Kidney (tissue), 13 donors: ENCODE measurements at regions not wholly inside any gene's neighbourhood (a gene's known extent, or its start where the extent isn't known, plus 50 kb on each side); places are given as distances from the start of the nearest gene placed in this dataset.

Experiments used
- DNase-seq, 5 donors: peaks; one replicate each; pipeline ENCODE4 v3.0.0-alpha.2; 2013 to 2020
- FAIRE-seq: peaks from 2 replicates; lab custom pipeline; 2012; peaks lifted over from hg19 to GRCh38; lab: Jason Lieb, UNC
- H3K27ac ChIP-seq, 2 donors: one replicate each; pipeline ENCODE4 v1.7.0; 2013; ENCODE audit warnings: low read depth in 2 of 2, low read length in 2 of 2, inconsistent platforms in 1 of 2
- H3K27me3 ChIP-seq: one replicate; pipeline ENCODE4 v1.7.1; 2013; ENCODE audit warnings: low read length, inconsistent platforms; ENCODE audit not compliant: control insufficient read depth, insufficient read depth
- H3K36me3 ChIP-seq, 3 donors: one replicate each; pipeline versions ENCODE4 v1.7.0 to v1.7.1; 2013; ENCODE audit warnings: low read length in 3 of 3, control low read depth in 1 of 3, inconsistent platforms in 1 of 3; ENCODE audit not compliant: insufficient read depth in 3 of 3, control insufficient read depth in 2 of 3
- H3K4me1 ChIP-seq, 3 donors: one replicate each; pipeline versions ENCODE4 v1.7.0 to v1.7.1; 2013; ENCODE audit warnings: low read length in 3 of 3, inconsistent platforms in 1 of 3, low read depth in 1 of 3; ENCODE audit not compliant: control insufficient read depth in 2 of 3, insufficient read depth in 2 of 3
- H3K4me3 ChIP-seq, 3 donors: one replicate each; pipeline versions ENCODE4 v1.7.0 to v1.8.1; 2013; ENCODE audit warnings: low read length in 3 of 3, control low read depth in 1 of 3, inconsistent platforms in 1 of 3
- H3K9ac ChIP-seq, 3 donors: one replicate each; pipeline versions ENCODE4 v1.7.0 to v1.7.1; 2013; ENCODE audit warnings: low read length in 3 of 3, control low read depth in 1 of 3, inconsistent platforms in 1 of 3
- H3K9me3 ChIP-seq, 3 donors: one replicate each; pipeline versions ENCODE4 v1.7.0 to v1.7.1; 2013; ENCODE audit warnings: low read length in 3 of 3, control low read depth in 1 of 3, inconsistent platforms in 1 of 3; ENCODE audit not compliant: control insufficient read depth in 2 of 3, insufficient read depth in 1 of 3
- CTCF ChIP-seq: IDR thresholded peaks from 3 replicates; pipeline ENCODE4 v1.5.1; 2012; ENCODE audit warnings: mild to moderate bottlenecking, moderate library complexity, borderline replicate concordance; ENCODE audit not compliant: insufficient read depth; ENCODE audit errors: extremely low read depth
- intact Hi-C: fragments of 100-400 bp; cut with DNase I; formaldehyde crosslinking; loops from one replicate; pipeline ENCODE4 v1.11.1; 2022
- donor health status: control.
- donor health status: control.
- donor health status: control.
- donor health status: control.
- donor health status: control.
- donor health status: DM: yes; HTN: yes; CAD: no.
- donor health status: Normal renal cell carcinoma (clear cell type).

DNA sequence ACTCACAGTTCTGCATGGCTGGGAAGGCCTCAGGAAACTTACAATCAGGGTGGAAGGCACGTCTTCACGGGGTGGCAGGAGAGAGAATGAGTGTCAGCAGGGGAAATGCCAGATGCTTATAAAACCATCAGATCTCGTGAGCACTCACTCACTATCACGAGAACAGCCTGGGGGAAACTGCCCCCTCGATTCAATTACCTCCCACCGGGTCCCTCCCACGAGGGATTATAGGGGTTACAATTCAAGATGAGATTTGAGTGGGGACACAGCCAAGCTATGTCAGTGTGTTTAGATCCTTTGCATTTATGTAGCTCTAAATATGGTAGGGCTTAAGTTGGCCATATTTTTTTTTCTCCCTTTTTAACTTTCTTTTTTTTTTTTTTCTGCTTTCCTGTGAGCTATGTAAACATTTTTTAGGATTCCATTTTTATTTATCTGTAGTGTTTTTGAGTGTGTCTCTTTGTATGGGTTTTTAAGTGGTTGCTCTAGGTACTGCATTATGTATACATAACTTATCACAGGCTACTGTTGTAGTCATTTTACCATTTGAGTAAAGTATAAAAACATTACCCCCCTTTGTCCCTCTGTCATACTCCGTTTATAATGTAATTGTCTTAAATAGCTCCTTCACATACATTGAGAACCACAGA lies 79.0 kb downstream of the ADRA2C start:
- Histone ChIP-seq H3K9me3 (peaks cover 0 to 4% (median 0%) of the 10 kb centered on the region in 3 donors), H3K4me1 (no peaks in the 10 kb centered on the region), H3K27me3 (no peaks in the 10 kb centered on the region), H3K9ac (no peak overlapping the region), H3K27ac (no peak overlapping the region), H3K36me3 (no peaks in the 10 kb centered on the region), H3K4me3 (no peak overlapping the region)
- no peak for FAIRE-seq
- TF ChIP-seq CTCF = no peak
- intact Hi-C loops = no loop called here
- no peak for DNase-seq

DNA sequence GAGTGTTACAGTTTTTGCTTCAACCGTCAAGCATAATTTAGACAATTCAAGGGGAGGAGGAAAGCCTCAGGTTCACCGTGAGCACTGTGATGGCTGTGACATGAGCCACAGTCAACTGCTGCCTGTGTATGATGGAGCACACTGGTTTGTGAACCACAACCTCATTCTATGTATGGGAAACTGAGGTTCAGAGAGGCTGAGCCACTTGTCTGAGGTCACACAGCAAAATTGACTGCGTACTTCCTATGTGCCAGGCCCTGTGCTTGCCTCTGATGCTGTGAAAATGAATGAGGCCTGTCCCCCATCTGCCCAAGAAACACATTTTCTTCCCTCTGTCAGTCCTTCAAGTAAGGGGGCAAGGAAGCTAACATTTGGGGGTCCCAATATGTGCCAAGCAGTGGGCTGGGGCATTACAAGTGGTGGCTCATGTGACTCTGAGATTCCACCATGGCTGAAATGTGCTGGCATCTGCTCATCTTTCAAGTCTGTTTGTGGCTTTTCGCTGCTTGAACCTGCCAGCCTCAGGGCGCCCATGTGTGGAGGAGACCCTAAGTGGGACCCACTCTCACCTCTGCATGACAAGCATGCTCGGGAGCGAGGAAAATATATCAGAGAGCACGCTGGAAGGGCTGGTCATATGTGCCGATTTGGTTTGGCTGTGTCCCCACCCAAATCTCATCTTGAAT lies 79.7 kb downstream of the ADRA2C start:
- H3K27me3 ChIP-seq = no peaks in the 10 kb centered on the region
- H3K9me3 ChIP-seq = peaks cover 0 to 9% (median 0%) of the 10 kb centered on the region in 3 donors
- H3K9ac ChIP-seq = no peak overlapping the region
- no peak for TF ChIP-seq CTCF
- no peaks in the 10 kb centered on the region for H3K36me3 ChIP-seq
- DNase-seq = no peak
- no peaks in the 10 kb centered on the region for H3K4me1 ChIP-seq
- intact Hi-C loops = no loop called here
- no peak overlapping the region for H3K4me3 ChIP-seq
- no peak for FAIRE-seq
- no peak overlapping the region for H3K27ac ChIP-seq

DNA sequence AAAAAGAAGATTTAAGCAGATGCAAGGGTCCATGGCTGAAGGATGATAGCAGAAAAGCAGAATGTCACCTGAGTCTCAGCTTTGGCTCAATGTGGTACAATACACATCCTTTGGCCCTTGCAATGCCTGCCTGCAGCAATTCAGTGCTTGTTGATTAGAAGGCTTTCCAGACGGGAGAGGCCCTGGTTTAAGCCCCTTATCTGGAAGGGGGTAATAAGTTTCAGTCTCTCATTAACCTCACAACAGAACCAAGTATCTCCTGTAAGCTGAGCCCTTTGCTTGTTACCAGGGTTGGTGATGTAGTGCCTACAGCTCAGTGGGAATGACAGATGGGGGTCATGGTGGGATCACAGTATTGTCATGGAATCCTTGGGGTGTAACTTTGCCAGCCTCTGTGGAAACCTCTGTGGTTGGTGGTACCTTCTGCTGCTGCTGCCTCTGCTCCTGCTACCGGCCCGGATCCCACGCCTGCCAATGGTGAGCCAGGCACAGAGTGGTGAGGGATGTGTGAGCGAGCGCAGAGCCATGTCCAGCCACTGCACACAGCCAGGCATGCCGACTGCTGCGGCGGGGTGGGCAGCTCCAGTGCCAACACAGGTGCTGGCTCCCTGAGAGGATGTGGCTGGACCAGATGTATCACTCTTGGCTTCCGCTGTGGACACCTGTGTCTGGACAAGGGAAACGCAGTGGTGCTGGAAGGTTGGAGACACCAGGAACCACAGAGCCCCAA lies 81.2 kb downstream of the ADRA2C start:
- Histone ChIP-seq H3K27ac (no peak overlapping the region), H3K27me3 (no peaks in the 10 kb centered on the region), H3K36me3 (no peaks in the 10 kb centered on the region), H3K4me1 (no peaks in the 10 kb centered on the region), H3K9me3 (peaks cover 0 to 9% (median 0%) of the 10 kb centered on the region in 3 donors), H3K4me3 (no peak overlapping the region), H3K9ac (no peak overlapping the region)
- no peak for FAIRE-seq
- DNase-seq = peak in 2 of 5 donors; percentile 27 to 34
- intact Hi-C loops = no loop called here
- no peak for TF ChIP-seq CTCF
